Glomerular endothelial cell (primary cell): ENCODE measurements at regions not wholly inside any gene's neighbourhood (a gene's known extent, or its start where the extent isn't known, plus 50 kb on each side); places are given as distances from the start of the nearest gene placed in this dataset.
"Not testable (repeated sequence)": the region's sequence is repeated elsewhere in the genome, so short reads cannot be mapped to it uniquely, and the experiment has no call there.

ENCODE experiments used
- DNase-seq: peaks from one replicate; pipeline ENCODE4 v3.0.0-alpha.2; 2011; ENCODE audit warnings: low read depth, low spot score; ENCODE audit errors: extremely low read depth

DNA sequence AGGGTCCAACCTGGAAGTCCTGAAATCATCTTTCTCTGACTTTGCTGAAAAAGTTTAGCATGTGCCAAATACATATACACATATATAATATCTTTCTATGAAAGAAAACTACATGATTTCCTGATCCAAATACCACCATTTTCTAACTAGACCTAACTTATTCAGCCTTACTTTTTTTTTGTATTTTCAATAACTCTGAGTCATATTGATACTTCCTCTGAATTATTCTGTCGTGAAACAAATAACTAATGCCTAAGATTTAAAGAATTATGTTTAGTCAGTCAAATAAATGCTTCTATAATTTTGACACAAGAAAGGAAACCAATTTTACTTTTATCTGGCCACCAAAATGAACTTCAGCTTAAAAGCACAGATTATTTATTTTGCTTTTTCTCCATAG is 760.2 kb upstream of the GBE1 start:
- DNase-seq, result no peak

- no peak for DNase-seq
These were observed 759.4 kb upstream of the GBE1 start for GRCh38 chr3:82520846-82521245.

GRCh38 chr3:82509951-82510603 is 748.6 kb upstream of the GBE1 start:
- DNase-seq, result no peak

DNA sequence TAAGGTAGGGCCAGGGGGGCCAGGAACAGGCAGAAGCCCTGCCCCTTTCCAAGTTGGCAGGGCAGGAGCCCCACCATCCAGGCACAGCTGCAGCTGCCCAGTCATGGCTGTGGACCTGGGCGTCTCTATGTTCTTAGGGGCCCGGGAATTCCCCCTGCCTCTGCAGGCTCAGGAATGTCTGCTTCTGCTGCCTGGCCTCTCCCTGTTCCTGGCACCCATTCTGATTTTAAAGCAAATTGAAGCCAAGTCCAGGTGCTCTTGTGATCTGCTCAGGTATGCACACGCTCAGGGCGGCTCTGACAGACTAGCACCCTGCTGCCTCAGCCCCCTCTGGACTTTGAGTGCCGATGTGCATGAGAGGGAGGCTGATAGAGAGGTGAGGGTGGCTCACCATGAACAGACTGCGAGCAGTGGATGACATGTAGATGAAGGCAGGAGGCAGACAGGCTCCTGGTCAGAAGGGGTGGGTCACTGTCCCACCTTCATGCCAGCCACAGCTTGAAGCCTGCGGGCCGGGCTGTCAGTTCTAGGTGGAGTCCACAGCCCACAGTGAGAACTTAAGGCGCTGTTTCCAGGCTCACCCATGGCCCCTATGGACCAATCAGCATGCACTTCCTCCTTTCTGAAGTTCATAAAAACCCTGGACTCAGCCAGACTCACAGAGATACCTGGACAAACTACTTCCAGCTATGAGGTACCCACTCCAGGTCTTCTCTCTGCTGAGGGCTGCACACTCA is 747.8 kb upstream of the GBE1 start:
- no peak for DNase-seq

DNA sequence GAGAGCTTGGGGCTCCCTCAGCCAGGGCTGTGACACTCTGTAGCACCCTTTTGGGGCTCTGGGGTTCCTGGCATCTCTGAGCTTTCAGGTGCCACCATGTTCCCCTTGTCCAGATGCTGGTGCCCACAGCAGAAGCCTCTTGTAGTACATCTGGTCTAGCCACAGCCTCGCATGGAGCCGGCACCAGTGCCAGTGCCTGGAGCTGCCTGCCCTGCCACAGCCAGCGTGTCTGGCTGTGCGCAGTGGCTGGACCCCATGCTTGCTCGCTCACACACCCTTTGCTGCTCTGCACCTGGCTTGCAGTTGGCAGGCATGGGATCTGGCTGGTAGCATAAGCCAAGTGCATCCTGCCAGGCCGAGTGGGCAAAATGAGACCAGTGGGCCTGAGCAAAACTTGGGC is 744.8 kb upstream of the GBE1 start:
- DNase-seq, result no peak

GRCh38 chr3:82505079-82505756 is 743.8 kb upstream of the GBE1 start:
- no peak for DNase-seq

DNA sequence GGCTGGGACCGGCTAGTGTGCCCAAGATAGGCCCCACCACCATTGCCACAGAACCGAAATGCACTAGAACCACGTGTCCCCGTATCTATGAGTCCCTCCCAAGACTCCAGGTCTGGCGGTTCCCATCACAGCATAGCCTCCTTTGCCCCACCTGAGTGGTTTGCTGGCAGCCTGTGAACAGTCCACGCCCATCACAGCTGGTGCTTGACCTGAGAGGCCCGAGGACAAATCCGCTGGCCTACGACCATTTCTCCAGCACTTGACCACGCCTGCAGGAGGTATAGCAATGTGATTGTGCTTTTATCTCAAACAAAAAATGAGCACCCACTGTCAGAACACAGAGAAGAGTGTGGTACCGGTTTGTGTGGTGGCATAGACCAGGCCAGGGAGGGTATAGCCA is 736.7 kb upstream of the GBE1 start:
- no peak for DNase-seq

GRCh38 chr3:82496890-82497560 is 735.6 kb upstream of the GBE1 start:
- no peak for DNase-seq

- DNase-seq, result no peak
These were observed 734.2 kb upstream of the GBE1 start for GRCh38 chr3:82495655-82496054.

- no peak for DNase-seq
These were observed 733.6 kb upstream of the GBE1 start for GRCh38 chr3:82494977-82495489.

DNA sequence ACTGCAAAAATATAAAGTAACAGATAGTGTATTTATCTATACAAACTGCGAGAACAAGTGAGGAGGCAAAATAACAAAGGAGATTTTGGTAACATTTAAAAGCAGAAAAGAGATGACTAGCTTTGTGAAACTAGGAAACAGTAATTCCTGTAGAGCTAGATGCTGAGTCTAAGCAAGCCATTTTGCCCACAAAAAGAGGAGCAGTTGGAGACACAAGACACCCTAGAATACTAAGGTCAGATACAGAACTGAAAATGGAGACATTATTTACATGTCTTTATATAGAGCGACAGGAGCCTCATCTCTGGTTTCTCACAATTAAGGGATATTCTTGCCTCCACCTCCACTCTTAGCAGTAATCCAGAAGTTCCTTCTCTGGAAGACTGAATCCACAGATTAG is 732.4 kb upstream of the GBE1 start:
- DNase-seq, result no peak

- DNase-seq, result no peak
These were observed 713.9 kb upstream of the GBE1 start for GRCh38 chr3:82475306-82475705.

- DNase-seq, result no peak
These were observed 713.3 kb upstream of the GBE1 start for GRCh38 chr3:82474711-82475110.

GRCh38 chr3:82473864-82474541 is 712.6 kb upstream of the GBE1 start:
- DNase-seq, result no peak

DNA sequence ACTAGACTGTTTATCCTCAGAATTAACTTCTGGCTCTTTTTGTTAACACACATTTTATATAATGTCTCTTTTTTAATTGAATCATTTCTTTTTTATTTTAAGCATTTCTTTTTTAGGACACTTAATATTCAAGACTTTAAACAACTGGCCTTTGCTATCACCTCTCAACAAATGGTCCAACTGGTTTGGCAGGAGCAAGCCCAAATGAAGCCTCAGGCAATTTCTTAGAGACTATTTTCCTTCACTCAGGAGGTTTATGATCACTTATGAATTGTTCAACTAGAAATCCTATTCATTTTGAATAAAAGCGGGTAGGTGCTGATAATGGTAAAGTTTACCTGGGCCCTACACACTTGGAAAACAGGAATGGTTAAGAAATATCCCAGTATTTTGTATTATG is 705.6 kb upstream of the GBE1 start:
- DNase-seq, result no peak

GRCh38 chr3:82462977-82463376 is 701.5 kb upstream of the GBE1 start:
- DNase-seq, result no peak

DNA sequence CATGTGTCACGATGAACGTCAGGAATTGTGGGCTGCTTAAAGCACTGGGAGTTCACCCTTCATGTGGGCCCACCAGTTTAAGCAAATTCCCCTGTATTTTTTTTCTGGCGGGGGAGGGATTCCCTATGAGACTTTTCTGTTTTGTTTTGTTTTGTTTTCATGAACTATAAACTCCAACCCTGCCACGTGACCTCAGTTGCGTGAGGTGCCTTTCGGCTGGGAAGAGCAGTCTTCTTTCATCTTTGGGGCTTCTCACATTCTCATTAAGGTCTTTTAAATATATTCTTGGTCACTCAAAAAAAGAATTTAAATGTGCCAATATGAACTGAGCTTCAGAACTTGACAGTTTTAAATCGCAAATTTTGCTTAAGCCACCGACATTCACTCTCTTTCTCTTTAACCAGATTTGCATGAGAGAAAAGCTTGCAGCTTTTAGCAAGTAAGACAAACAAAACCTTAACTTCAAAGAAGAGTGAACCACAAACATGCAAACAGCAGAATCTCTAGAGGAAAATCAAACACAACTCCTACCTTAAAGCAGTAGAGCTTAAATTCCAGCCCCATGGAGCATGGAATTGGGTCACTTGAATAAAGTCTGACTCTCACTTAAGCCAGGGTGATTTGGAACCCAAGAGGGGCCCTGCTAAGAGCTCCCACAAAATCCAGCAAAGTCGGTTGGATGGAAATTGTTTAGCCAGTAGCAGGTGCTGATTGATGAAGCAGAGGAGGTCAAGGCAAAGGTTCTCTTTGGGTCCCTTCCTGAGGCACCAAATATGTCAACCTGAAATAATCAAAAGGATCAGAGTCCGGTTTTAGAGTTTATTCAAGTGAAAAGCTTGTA is 699.8 kb upstream of the GBE1 start:
- DNase-seq, result no peak

GRCh38 chr3:82448320-82448719 is 686.9 kb upstream of the GBE1 start:
- no peak for DNase-seq

DNA sequence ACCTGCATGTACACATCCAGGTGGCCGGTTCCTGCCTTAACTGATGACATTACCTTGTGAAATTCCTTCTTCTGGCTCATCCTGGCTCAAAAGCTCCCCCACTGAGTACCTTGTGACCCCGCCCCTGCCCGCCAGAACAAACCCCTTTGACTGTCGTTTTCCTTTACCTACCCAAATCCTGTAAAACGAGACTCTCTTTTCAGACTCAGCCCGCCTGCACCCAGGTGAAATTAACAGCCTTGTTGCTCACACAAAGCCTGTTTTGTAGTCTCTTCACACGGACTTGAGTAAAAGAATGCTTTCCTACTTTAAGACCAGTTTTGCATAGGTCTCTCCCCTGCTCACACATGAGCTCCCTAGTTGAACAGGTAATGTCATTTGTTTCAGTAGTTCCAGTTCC is 667.4 kb upstream of the GBE1 start:
- DNase-seq, result not testable (repeated sequence)

GRCh38 chr3:82424031-82424339 is 662.5 kb upstream of the GBE1 start:
- no peak for DNase-seq
